ENCODE measurements at regions not wholly inside any gene's neighbourhood (a gene's known extent, or its start where the extent isn't known, plus 50 kb on each side); places are given as distances from the start of the nearest gene placed in this dataset.

- Mint-ChIP-seq H3K9me3 (no peaks in the 10 kb centered on the region), H3K4me3 (no peak overlapping the region), H3K36me3 (no peaks in the 10 kb centered on the region), H3K27ac (no peak overlapping the region), H3K4me1 (peaks cover 9% of the 10 kb centered on the region), H3K27me3 (ENCODE audit: insufficient read depth, low read depth) (no peaks in the 10 kb centered on the region)
- Histone ChIP-seq H2AFZ (replicated peaks) (no peak overlapping the region), H3K9ac (no peak overlapping the region), H3K27me3 (peaks cover 15% of the 10 kb centered on the region), H4K20me1 (ENCODE audit: low read depth) (no peaks in the 10 kb centered on the region), H3K9me3 (ENCODE audit: low read depth) (no peaks in the 10 kb centered on the region), H3K36me3 (no peaks in the 10 kb centered on the region), H3K4me2 (no peak overlapping the region), H3K4me3 (no peak overlapping the region), H3F3A (ENCODE audit: low read depth) (no peaks in the 10 kb centered on the region), H3K27ac (no peak overlapping the region), H3K4me1 (peaks cover 3% of the 10 kb centered on the region), H3K79me2 (ENCODE audit: low read depth) (no peaks in the 10 kb centered on the region)
- TF ChIP-seq EZH2 (IDR thresholded peaks at IDR 0.05) (no peak), EZH2phosphoT487 (IDR thresholded peaks at IDR 0.05) (no peak)
- TF ChIP-seq, protein P1, sequence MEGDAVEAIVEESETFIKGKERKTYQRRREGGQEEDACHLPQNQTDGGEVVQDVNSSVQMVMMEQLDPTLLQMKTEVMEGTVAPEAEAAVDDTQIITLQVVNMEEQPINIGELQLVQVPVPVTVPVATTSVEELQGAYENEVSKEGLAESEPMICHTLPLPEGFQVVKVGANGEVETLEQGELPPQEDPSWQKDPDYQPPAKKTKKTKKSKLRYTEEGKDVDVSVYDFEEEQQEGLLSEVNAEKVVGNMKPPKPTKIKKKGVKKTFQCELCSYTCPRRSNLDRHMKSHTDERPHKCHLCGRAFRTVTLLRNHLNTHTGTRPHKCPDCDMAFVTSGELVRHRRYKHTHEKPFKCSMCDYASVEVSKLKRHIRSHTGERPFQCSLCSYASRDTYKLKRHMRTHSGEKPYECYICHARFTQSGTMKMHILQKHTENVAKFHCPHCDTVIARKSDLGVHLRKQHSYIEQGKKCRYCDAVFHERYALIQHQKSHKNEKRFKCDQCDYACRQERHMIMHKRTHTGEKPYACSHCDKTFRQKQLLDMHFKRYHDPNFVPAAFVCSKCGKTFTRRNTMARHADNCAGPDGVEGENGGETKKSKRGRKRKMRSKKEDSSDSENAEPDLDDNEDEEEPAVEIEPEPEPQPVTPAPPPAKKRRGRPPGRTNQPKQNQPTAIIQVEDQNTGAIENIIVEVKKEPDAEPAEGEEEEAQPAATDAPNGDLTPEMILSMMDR (IDR thresholded peaks at IDR 0.05), result no peak
- no peak for DNase-seq (ENCODE audit: low spot score)
These were observed 280.7 kb upstream of the NR5A2 start for GRCh38 chr1:199746666-199747384.

DNA sequence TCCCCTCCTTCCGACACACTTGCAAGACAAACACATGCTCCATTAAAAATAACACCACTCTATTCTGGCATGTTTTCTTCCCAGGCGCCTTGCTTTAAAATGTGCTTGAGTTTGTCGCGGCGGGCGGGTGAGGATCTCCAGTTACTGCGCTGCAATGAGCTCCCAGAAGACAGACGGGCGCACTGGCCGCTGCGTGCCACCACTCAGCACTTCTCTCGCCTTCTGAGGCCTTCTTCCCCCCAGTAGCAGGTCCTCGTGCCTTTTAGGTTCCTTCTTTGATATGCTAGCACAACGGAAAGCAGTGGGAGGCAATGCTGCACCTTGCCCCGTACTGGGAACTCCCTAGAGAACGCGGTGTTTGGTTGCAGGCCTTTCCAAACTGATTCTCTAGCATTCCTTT is 279.5 kb upstream of the NR5A2 start:
- peak; percentile 54 for DNase-seq (ENCODE audit: low spot score)
- Mint-ChIP-seq H3K36me3 (no peaks in the 10 kb centered on the region), H3K4me1 (peaks cover 9% of the 10 kb centered on the region), H3K27ac (peak overlapping the region; percentile 29), H3K9me3 (no peaks in the 10 kb centered on the region), H3K27me3 (ENCODE audit: insufficient read depth, low read depth) (no peaks in the 10 kb centered on the region), H3K4me3 (no peak overlapping the region)
- H3K27ac ChIP-seq, result no peak overlapping the region
- H3K4me3 ChIP-seq, result no peak overlapping the region
- no peaks in the 10 kb centered on the region for H3K9me3 ChIP-seq (ENCODE audit: low read depth)
- H3K36me3 ChIP-seq, result no peaks in the 10 kb centered on the region
- TF ChIP-seq EZH2phosphoT487 (IDR thresholded peaks at IDR 0.05), result no peak
- no peak for TF ChIP-seq EZH2 (IDR thresholded peaks at IDR 0.05)
- TF ChIP-seq, protein P1 (IDR thresholded peaks at IDR 0.05), result no peak
- H3K4me2 ChIP-seq, result peak overlapping the region; percentile 23
- peaks cover 3% of the 10 kb centered on the region for H3K4me1 ChIP-seq
- peak overlapping the region; percentile 86 for H2AFZ ChIP-seq (replicated peaks)
- no peaks in the 10 kb centered on the region for H4K20me1 ChIP-seq (ENCODE audit: low read depth)
- H3K9ac ChIP-seq, result no peak overlapping the region
- peaks cover 15% of the 10 kb centered on the region for H3K27me3 ChIP-seq
- no peaks in the 10 kb centered on the region for H3F3A ChIP-seq (ENCODE audit: low read depth)
- H3K79me2 ChIP-seq (ENCODE audit: low read depth), result no peaks in the 10 kb centered on the region

DNA sequence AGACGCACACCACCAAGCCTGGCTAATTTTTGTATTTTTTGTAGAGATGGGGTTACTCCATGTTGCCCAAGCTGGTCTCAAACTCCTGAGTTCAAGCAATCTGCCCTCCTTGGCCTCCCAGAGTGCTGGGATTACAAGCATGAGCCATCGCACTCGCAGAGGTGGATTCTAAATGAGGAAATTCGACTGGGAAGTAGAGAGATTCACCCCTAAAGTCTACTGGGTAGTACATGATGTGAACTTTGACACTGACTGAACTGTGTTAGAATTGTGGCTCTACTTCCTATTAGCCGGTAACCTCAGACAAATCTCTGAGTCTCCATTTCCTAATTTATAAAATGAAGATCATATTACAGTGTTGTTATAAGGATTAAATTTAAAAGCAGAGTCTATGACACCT is 276.0 kb upstream of the NR5A2 start:
- H3K4me1 ChIP-seq, result peaks cover 3% of the 10 kb centered on the region
- H2AFZ ChIP-seq (replicated peaks), result no peak overlapping the region
- no peak for DNase-seq (ENCODE audit: low spot score)
- Mint-ChIP-seq H3K27ac (no peak overlapping the region), H3K4me3 (no peak overlapping the region), H3K36me3 (no peaks in the 10 kb centered on the region), H3K9me3 (no peaks in the 10 kb centered on the region), H3K4me1 (peaks cover 9% of the 10 kb centered on the region), H3K27me3 (ENCODE audit: insufficient read depth, low read depth) (no peaks in the 10 kb centered on the region)
- peaks cover 15% of the 10 kb centered on the region for H3K27me3 ChIP-seq
- no peaks in the 10 kb centered on the region for H3K9me3 ChIP-seq (ENCODE audit: low read depth)
- TF ChIP-seq EZH2phosphoT487 (IDR thresholded peaks at IDR 0.05) (no peak), EZH2 (IDR thresholded peaks at IDR 0.05) (no peak)
- TF ChIP-seq, protein P1 (IDR thresholded peaks at IDR 0.05), result no peak
- no peaks in the 10 kb centered on the region for H3F3A ChIP-seq (ENCODE audit: low read depth)
- no peak overlapping the region for H3K4me2 ChIP-seq
- H3K9ac ChIP-seq, result no peak overlapping the region
- no peaks in the 10 kb centered on the region for H3K79me2 ChIP-seq (ENCODE audit: low read depth)
- H3K4me3 ChIP-seq, result no peak overlapping the region
- no peaks in the 10 kb centered on the region for H3K36me3 ChIP-seq
- H3K27ac ChIP-seq, result no peak overlapping the region
- H4K20me1 ChIP-seq (ENCODE audit: low read depth), result no peaks in the 10 kb centered on the region

Data from neural progenitor cell (in vitro differentiated cells).